SK-N-MC (cell line): ENCODE measurements at regions not wholly inside any gene's neighbourhood (a gene's known extent, or its start where the extent isn't known, plus 50 kb on each side); places are given as distances from the start of the nearest gene placed in this dataset.

Source experiments
- DNase-seq: peaks from one replicate; pipeline ENCODE4 v3.0.0-alpha.2; 2011; ENCODE audit warnings: low read depth, low spot score
- H3K27ac ChIP-seq: fragments of 200-600 bp; sonication (generic); 2 replicates; pipeline ENCODE4 v1.5.1; 2016; ENCODE audit warnings: mixed run types
- H3K36me3 ChIP-seq: fragments of 200-600 bp; sonication (generic); 2 replicates; pipeline ENCODE4 v1.6.1; 2017; ENCODE audit warnings: antibody characterized with exemption, low read length, mixed read lengths; ENCODE audit not compliant: insufficient read depth
- H3K4me3 ChIP-seq: fragments of 200-600 bp; sonication (generic); 2 replicates; pipeline ENCODE4 v1.5.1; 2016
- H3K9ac ChIP-seq: fragments of 200-600 bp; sonication (generic); 2 replicates; pipeline ENCODE4 v1.8.0; 2017; ENCODE audit warnings: mixed run types, mixed read lengths; ENCODE audit not compliant: insufficient read length
- H3K9me3 ChIP-seq: fragments of 200-600 bp; sonication (generic); 2 replicates; pipeline ENCODE4 v1.6.1; 2017; ENCODE audit warnings: low read depth, mild to moderate bottlenecking, antibody characterized with exemption, low read length, moderate library complexity, mixed read lengths
- EZH2 ChIP-seq: fragments of 200-600 bp; sonication (generic); IDR thresholded peaks from one replicate; pipeline ENCODE4 v1.6.1; 2017; ENCODE audit warnings: antibody characterized with exemption
- FOXP2 ChIP-seq: optimal IDR thresholded peaks from 2 replicates; pipeline ENCODE3; 2011; ENCODE audit warnings: mild to moderate bottlenecking, moderate library complexity; ENCODE audit not compliant: insufficient read depth; ENCODE audit errors: extremely low read length, control extremely low read depth
- POLR2AphosphoS5 ChIP-seq: IDR thresholded peaks from 2 replicates; pipeline ENCODE4 v1.6.1; 2012; ENCODE audit warnings: mild to moderate bottlenecking, low read depth, low read length, borderline replicate concordance

DNA sequence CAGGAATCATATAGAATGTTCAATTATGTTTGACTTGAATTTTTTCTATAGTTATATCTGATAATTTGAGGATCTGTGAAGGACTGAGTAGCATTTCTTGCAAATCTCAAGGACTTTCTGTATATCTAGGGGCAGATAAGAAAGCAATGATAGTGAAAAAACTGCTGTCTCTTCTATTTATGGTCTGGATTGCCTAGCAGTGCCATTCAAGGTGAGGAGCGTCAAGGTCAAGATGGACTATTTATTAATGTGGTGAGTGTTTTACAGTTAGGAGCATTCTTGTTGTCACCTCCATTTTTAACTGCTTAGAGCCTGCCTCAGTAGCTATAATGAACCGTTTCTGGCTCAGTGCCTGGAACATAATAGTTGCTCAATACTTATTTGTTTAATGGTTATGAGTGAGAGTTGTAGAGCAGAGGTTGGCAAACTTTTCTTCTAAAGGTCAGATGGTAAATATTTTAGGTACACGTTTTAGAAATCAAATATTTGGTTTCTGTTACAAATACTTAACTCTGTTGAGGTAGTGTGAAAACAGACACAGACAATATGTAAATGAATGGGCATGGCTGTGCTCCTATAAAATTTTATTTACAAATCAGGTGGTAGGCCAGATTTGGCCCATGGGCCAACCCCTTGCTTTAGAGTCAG lies 523.2 kb upstream of the IGFBP7 start:
- H3K9ac ChIP-seq, result no peak overlapping the region
- H3K4me3 ChIP-seq, result no peak overlapping the region
- DNase-seq, result no peak
- no peaks in the 10 kb centered on the region for H3K36me3 ChIP-seq
- no peak overlapping the region for H3K27ac ChIP-seq
- H3K9me3 ChIP-seq, result no peaks in the 10 kb centered on the region
- TF ChIP-seq EZH2 (no peak), FOXP2 (no peak), POLR2AphosphoS5 (no peak)

DNA sequence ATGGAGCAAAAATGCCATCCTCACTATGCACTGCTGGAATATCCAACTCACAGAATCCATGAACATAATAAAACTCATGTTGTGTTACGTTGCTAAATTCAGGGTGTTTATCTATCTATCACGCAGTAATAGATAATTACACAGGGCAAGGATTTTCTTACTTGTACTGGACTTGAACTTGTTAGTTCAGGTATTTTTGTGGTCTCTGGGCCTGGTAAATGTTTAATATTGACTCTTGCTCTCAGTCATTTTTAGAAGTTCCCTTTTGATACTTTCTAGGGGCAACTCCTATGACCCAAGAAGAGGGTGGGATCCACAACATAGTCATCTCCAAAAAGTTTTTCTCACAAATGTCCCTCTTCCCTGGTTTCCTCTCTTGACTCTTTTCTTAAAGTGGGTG lies 522.4 kb upstream of the IGFBP7 start:
- H3K36me3 ChIP-seq, result no peaks in the 10 kb centered on the region
- TF ChIP-seq EZH2 (no peak), POLR2AphosphoS5 (no peak), FOXP2 (no peak)

DNA sequence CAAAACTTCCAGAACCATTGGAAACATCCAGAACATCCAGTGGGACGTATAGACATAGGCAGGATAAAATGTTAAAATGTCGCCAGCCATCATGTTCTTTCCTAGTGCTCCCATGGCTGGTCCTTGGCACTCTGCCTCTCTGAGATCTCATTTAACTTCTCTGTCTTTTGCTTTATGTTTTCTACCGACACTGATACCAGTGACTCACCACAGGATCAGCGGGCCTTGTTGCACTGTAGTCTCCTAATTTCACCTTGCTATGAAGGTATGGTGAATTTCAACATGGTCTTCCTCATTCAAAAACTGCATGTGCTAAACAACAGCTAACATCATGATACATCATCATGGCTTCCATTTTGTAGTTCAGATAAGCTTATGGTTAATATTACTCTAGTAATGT lies 521.0 kb upstream of the IGFBP7 start:
- H3K36me3 ChIP-seq, result no peaks in the 10 kb centered on the region
- no peaks in the 10 kb centered on the region for H3K9me3 ChIP-seq
- no peak overlapping the region for H3K9ac ChIP-seq
- no peak for TF ChIP-seq EZH2
- H3K27ac ChIP-seq, result no peak overlapping the region
- H3K4me3 ChIP-seq, result no peak overlapping the region
- DNase-seq, result no peak

More for the DNA sequence above, 522.4 kb upstream of the IGFBP7 start:
- Histone ChIP-seq H3K4me3 (no peak overlapping the region), H3K9me3 (no peaks in the 10 kb centered on the region), H3K27ac (no peak overlapping the region), H3K9ac (no peak overlapping the region)
- DNase-seq, result no peak

DNA sequence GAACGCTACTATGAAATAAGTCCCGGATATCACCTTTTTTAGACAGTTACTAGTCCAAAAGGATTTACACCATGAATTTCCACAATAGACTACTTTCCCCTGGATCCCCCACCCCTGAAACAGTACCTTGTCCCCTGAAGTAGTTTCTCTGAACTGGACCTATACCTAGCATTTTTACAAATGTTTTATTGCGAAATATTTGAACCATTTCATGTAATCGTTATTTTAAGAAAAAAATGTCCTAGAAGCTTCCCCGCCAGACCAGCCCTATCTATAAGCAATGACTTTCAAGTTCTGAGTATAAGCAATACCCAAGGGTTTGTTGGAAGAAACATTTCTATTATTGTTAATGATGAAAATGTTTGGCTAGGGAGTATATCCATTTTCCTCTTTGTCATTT lies 517.8 kb upstream of the IGFBP7 start:
- Histone ChIP-seq H3K4me3 (no peak overlapping the region), H3K9me3 (no peaks in the 10 kb centered on the region), H3K9ac (no peak overlapping the region), H3K27ac (no peak overlapping the region), H3K36me3 (no peaks in the 10 kb centered on the region)
- no peak for TF ChIP-seq FOXP2
- no peak for TF ChIP-seq POLR2AphosphoS5
- TF ChIP-seq EZH2, result no peak
- DNase-seq, result no peak

DNA sequence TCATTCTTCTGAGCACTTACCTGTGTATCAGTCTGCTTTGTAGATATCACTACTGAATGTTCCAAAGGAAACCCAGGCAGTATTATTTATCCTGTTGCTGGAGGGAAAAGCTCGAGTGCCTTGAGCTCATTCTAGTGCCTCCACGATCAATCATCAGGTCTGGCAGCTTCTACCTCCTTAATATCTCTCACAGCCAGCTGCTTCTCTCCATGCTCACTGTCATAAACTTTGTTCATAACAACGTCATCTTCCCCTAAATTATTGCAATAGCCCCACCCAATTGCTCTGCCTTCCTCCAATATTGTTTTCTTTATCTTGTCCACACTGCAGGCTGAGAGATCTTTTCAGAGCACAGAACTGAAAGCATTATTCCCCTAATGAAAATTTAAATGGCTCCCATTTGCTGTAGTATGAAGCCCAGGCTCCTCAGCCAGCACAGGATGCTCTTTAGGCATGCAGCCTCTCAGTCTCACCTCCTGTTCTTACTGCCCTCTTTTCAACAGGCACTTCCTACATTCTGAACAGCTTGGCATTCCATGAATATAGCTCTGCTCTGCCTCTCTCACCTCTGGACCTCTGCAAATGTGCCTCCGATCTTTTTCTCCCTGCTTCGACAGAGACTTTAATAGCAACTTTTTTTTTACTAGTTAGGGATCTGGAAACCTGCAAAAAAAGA lies 504.2 kb upstream of the IGFBP7 start:
- no peaks in the 10 kb centered on the region for H3K36me3 ChIP-seq
- no peaks in the 10 kb centered on the region for H3K9me3 ChIP-seq
- no peak for TF ChIP-seq FOXP2
- TF ChIP-seq EZH2, result no peak
- H3K9ac ChIP-seq, result no peak overlapping the region
- H3K27ac ChIP-seq, result no peak overlapping the region
- DNase-seq, result no peak
- H3K4me3 ChIP-seq, result no peak overlapping the region

DNA sequence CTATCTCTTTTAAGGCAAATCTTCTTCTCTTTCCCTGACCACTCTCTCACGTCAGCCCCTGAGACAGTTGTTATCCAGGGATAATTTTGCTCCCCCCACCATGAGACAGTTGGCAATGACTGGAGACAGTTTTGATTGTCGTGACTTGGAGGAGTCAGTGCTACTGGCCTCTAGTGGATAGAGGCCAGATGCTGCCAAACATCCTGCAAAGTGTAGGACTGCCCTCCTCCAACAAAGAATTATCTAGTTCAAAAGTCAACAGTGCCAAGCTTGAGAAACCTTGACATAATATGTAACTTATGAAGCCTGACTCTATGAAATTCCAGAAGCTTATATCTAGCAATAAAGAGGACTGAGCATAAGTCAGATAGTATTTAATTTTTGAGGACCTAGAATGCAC lies 502.1 kb upstream of the IGFBP7 start:
- H3K36me3 ChIP-seq, result no peaks in the 10 kb centered on the region
- no peak for TF ChIP-seq POLR2AphosphoS5
- no peak for TF ChIP-seq FOXP2
- TF ChIP-seq EZH2, result no peak
- no peak overlapping the region for H3K4me3 ChIP-seq
- H3K9me3 ChIP-seq, result no peaks in the 10 kb centered on the region
- no peak for DNase-seq
- no peak overlapping the region for H3K27ac ChIP-seq
- no peak overlapping the region for H3K9ac ChIP-seq

DNA sequence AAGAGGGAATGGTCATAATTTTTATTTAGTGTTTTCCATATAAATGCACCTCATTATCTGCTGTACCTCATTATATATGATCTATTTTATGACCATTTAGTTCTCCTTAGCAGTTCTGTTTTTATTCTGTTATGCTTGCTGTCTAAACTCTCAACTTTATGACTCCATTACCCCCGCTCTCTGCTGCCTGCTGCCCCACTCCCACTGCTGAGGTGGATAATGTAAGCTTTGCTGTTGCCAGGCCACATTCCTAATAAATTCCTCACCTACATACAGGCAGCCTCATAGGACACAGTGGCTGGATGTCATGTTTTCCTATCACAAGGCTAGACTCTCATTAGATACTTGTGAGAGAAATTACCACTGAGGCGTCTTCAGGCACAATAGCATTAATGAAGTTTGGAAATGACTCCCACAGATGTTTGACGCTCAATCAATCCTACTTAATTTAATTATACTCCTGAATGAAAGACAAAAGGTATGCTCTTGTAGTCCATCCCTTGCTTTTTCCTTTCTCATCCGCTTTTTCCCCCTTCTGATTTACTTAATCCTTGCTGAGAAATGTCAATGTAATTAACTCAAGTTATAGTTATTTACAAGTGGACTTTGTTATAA lies 497.5 kb upstream of the IGFBP7 start:
- Histone ChIP-seq H3K36me3 (no peaks in the 10 kb centered on the region), H3K9ac (no peak overlapping the region), H3K9me3 (no peaks in the 10 kb centered on the region), H3K27ac (no peak overlapping the region), H3K4me3 (no peak overlapping the region)
- no peak for TF ChIP-seq POLR2AphosphoS5
- TF ChIP-seq EZH2, result no peak
- no peak for TF ChIP-seq FOXP2
- no peak for DNase-seq

DNA sequence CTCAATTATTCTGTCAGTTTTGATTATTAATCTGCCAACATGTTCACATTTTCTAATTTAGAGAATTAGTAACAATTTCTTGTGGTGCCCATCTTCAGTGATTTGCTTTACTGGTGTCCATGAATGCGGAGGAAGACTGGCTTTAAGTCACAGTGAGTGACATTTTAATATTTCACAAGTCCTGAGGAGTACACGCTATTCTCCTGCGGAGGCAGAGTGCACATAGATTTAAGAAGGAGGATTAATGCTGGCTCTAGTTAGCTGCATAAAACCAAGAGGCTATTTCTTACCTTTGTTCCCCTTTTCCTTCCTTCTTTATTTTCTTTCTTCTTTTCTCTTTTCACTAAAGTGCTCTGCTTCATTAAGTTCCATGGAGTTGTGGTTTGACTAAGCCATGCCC lies 495.2 kb upstream of the IGFBP7 start:
- Histone ChIP-seq H3K4me3 (no peak overlapping the region), H3K27ac (no peak overlapping the region), H3K36me3 (no peaks in the 10 kb centered on the region), H3K9me3 (no peaks in the 10 kb centered on the region), H3K9ac (no peak overlapping the region)
- no peak for DNase-seq
- TF ChIP-seq POLR2AphosphoS5, result no peak
- no peak for TF ChIP-seq EZH2
- no peak for TF ChIP-seq FOXP2

DNA sequence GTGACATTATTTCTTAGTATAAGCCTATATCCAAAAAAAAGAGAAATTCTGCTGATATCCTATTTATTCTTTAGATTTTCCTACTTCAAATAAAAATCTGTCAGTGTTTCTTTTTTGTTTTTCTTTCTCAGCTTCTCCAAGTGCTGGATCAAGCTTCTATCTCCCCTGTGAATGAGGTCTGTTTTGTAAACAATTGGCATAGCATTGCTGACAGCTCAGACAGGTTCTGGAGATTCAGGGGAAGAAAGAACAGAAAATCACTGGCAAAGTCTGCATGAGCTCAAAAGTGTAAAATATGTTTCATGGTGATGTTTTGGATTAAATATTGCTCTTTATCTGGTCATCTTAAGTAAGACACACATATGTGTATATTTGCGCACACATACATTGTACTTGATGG lies 492.0 kb upstream of the IGFBP7 start:
- TF ChIP-seq POLR2AphosphoS5 (no peak), FOXP2 (no peak), EZH2 (no peak)
- no peaks in the 10 kb centered on the region for H3K36me3 ChIP-seq
- H3K4me3 ChIP-seq, result no peak overlapping the region
- no peak for DNase-seq
- no peak overlapping the region for H3K27ac ChIP-seq
- H3K9me3 ChIP-seq, result no peaks in the 10 kb centered on the region
- no peak overlapping the region for H3K9ac ChIP-seq
